ENCODE measurements at regions not wholly inside any gene's neighbourhood (a gene's known extent, or its start where the extent isn't known, plus 50 kb on each side); places are given as distances from the start of the nearest gene placed in this dataset.

DNA sequence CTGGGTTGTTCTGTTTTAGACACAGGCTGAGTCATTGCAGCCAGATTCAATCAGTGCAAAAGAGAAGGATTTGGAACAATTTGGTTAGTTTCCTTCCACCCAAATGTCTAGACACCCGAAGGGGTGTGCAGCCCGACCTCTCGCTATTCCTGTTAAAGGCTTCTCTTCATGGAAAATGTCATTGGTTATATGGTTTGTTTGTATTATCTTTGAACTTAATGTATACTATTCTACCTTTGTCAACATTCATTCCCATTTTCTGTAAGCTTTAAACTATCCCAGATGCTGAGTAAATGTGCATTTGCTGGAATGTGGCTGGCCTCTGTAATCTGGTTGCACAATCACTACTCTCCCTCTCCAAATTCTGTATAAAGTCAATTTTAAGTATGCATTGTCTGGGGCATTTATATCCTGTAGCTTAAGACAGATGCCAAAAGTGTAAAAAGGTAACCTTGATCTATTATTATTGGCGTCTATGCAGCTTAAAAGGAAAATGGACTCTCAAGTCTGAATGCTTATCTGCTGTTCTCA, 80.4 kb upstream of the RND3 start:
- TF ChIP-seq, protein P1, sequence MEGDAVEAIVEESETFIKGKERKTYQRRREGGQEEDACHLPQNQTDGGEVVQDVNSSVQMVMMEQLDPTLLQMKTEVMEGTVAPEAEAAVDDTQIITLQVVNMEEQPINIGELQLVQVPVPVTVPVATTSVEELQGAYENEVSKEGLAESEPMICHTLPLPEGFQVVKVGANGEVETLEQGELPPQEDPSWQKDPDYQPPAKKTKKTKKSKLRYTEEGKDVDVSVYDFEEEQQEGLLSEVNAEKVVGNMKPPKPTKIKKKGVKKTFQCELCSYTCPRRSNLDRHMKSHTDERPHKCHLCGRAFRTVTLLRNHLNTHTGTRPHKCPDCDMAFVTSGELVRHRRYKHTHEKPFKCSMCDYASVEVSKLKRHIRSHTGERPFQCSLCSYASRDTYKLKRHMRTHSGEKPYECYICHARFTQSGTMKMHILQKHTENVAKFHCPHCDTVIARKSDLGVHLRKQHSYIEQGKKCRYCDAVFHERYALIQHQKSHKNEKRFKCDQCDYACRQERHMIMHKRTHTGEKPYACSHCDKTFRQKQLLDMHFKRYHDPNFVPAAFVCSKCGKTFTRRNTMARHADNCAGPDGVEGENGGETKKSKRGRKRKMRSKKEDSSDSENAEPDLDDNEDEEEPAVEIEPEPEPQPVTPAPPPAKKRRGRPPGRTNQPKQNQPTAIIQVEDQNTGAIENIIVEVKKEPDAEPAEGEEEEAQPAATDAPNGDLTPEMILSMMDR (IDR thresholded peaks at IDR 0.05; ENCODE audit: low read depth, low read length), result no peak
- no peak for TF ChIP-seq EZH2phosphoT487 (IDR thresholded peaks at IDR 0.05; ENCODE audit: low read depth)

Data from OCI-LY3 (cell line).